Memory B cell (primary cell): ENCODE measurements at regions not wholly inside any gene's neighbourhood (a gene's known extent, or its start where the extent isn't known, plus 50 kb on each side); places are given as distances from the start of the nearest gene placed in this dataset.
"Not testable (repeated sequence)": the region's sequence is repeated elsewhere in the genome, so short reads cannot be mapped to it uniquely, and the experiment has no call there.

ENCODE experiments used
- ATAC-seq: fragments of 150-1000 bp; cut with Tn5 transposase; 2 replicates; pipeline ENCODE4 v1.10.0; 2021; ENCODE audit warnings: low read depth, mild to moderate bottlenecking, moderate library complexity
- DNase-seq, 2 donors: peaks; one replicate each; pipeline ENCODE4 v3.0.0; 2022; ENCODE audit warnings: low spot score in 2 of 2
- H3K27ac Mint-ChIP-seq: one replicate; pipeline ENCODE4 v1.8.0; 2022; ENCODE audit warnings: mild to moderate bottlenecking, moderate library complexity, mixed read lengths
- H3K27me3 Mint-ChIP-seq: one replicate; pipeline ENCODE4 v1.8.0; 2022; ENCODE audit warnings: mixed read lengths
- H3K36me3 Mint-ChIP-seq: one replicate; pipeline ENCODE4 v1.8.0; 2022; ENCODE audit warnings: mild to moderate bottlenecking, mixed read lengths
- H3K4me1 Mint-ChIP-seq: one replicate; pipeline ENCODE4 v1.8.0; 2022; ENCODE audit warnings: mixed read lengths
- H3K4me3 Mint-ChIP-seq: one replicate; pipeline ENCODE4 v1.8.0; 2022; ENCODE audit warnings: mild to moderate bottlenecking, moderate library complexity, mixed read lengths
- H3K9me3 Mint-ChIP-seq: one replicate; pipeline ENCODE4 v1.8.0; 2022; ENCODE audit warnings: mixed read lengths

DNA sequence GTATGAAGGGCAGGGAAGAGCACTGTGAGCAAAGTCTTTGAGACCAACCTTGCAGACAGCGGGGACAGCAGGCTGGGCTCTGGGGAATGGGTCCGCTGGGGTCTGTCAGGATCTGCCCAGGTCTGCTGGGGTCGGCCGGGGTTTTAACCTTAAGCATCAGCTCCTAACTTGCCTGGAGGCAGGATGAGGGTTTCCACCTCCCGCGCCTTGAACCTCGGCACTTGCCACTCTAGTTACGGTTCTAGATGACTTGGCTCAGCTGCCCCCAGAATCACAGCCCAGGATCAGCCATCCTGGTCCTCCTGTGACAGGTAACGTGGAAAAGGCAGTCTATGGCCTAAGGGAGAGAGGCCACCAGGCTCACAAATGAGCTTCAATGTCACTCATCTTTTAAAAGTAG is 50.4 kb upstream of the CACUL1 start:
- no peak overlapping the region for H3K4me3 Mint-ChIP-seq
- DNase-seq = no peak
- H3K36me3 Mint-ChIP-seq = no peaks in the 10 kb centered on the region
- H3K27ac Mint-ChIP-seq = no peak overlapping the region
- H3K27me3 Mint-ChIP-seq = peaks cover 8% of the 10 kb centered on the region
- ATAC-seq = no peak
- H3K4me1 Mint-ChIP-seq = no peaks in the 10 kb centered on the region
- no peaks in the 10 kb centered on the region for H3K9me3 Mint-ChIP-seq

DNA sequence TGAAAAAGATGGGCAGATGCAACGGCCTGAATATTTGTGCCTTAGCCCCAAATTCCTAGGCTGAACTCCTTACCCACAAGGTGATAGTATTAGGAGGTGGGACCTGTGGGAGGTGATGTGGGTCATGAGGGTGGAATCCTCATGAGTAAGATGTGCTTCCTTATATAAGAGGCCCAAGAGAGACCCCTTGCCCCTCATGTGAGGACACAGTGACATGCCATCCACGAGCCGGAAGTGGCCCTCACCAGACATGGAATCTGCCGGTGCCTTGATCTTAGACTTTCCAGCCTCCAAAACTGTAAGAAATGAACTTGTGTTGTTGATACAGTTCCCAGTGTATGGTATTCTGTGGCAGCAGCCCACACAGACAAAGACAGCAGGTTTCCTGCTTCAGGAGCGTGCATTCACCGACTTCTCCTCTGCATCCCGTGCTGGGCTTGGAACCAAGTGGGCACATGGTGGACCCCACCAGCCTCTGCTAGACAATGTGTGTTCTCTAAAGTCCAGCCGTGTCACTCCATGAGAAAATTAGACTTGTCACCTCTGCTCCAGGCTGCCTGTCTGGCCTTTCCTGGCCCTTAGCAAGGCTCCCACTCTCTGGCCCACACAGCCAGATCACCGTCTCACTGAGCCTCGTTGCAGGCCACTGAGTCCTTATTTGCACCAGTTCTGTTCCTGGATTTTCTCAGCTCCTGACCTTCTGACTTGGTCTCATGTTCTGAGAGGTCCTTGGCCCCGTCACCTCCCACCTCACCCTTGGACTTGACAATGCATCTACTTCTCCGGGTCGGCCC is 52.9 kb upstream of the CACUL1 start:
- H3K4me1 Mint-ChIP-seq = no peaks in the 10 kb centered on the region
- no peak for ATAC-seq
- H3K36me3 Mint-ChIP-seq = no peaks in the 10 kb centered on the region
- H3K27ac Mint-ChIP-seq = no peak overlapping the region
- H3K9me3 Mint-ChIP-seq = no peaks in the 10 kb centered on the region
- no peak for DNase-seq
- peaks cover 7% of the 10 kb centered on the region for H3K27me3 Mint-ChIP-seq
- no peak overlapping the region for H3K4me3 Mint-ChIP-seq

DNA sequence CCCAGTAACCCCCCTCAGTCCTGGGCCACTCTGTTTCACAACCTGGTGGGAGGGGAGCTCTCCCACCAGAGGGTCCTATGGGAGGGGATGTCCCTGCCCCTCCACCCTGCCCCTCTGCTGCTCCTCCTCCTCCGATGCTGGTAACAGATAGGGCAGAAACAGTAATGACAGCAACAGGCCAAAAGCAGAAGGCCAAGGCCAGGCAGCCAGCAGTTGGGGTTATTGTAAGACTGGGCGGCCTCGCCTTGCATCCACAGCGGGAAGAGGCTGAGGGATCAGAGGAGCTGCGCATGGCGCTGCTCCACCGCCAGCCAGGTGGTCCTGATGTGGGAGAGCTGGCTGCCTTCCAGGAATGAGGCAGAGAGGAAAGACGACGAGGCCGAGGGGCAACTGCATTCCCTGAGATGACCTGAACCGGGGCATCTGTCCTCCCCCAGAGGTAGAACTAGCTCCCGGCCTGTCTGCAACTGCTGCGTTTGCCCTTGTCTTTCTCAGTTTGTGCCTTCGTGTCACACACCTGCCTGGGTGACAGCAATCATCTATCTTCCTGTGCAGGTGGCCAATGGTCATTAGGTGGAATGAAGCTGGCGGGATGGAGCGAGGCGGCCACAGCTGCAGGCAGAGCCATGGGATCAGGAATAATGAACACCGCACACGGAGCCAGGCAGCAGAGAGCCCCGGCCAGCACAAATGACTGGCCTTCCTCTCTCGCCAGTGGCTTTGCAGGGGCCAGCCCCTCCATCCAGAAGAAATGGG is 54.0 kb upstream of the CACUL1 start:
- Mint-ChIP-seq H3K27me3 (peaks cover 7% of the 10 kb centered on the region), H3K36me3 (no peaks in the 10 kb centered on the region), H3K4me3 (no peak overlapping the region), H3K27ac (no peak overlapping the region), H3K4me1 (no peaks in the 10 kb centered on the region), H3K9me3 (no peaks in the 10 kb centered on the region)
- no peak for DNase-seq
- ATAC-seq = no peak

DNA sequence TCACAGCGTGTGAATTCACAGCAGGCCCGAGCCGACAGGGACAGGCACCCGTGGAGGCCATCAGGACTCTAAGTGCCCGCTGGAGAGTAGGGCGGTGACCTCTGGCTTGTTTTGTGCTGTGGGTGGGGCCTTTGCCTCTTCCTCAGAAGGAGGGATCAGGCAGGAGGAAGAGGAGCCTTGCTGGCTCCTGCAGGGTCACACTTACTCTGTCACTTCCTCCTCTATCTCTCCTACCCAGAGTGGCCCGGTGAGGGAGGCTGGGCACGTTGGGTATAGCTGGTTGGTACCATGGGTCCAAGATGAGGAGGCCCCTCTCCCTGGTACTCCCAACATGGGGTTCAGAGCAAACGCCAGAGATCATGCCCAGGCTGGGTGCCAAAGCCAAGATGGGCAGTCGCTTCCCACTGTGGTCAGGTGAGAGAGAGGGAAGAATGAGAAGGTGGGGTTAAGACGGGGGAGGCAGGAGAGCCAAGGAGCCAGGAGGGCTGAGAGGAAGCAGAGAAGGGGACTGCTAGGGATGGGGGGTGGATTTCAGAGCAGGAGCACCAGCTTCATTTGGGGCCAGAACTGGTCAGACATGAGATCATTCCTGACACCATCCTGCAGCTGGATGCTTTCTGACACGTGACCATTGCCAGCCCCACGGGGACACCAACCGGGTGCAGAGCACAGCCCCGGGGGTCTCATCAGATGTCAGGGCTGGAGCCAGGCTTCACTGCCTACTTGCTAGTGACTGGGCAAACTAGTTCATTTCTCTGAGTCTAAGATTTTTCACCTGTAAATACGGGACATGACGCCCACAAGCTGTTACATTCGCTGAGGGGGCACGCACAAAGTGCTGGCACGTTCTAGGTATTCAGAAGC is 54.8 kb upstream of the CACUL1 start:
- H3K27me3 Mint-ChIP-seq = peaks cover 5% of the 10 kb centered on the region
- no peaks in the 10 kb centered on the region for H3K36me3 Mint-ChIP-seq
- ATAC-seq (no peak), DNase-seq (no peak)
- H3K4me1 Mint-ChIP-seq = no peaks in the 10 kb centered on the region
- H3K4me3 Mint-ChIP-seq = no peak overlapping the region
- no peak overlapping the region for H3K27ac Mint-ChIP-seq
- no peaks in the 10 kb centered on the region for H3K9me3 Mint-ChIP-seq

DNA sequence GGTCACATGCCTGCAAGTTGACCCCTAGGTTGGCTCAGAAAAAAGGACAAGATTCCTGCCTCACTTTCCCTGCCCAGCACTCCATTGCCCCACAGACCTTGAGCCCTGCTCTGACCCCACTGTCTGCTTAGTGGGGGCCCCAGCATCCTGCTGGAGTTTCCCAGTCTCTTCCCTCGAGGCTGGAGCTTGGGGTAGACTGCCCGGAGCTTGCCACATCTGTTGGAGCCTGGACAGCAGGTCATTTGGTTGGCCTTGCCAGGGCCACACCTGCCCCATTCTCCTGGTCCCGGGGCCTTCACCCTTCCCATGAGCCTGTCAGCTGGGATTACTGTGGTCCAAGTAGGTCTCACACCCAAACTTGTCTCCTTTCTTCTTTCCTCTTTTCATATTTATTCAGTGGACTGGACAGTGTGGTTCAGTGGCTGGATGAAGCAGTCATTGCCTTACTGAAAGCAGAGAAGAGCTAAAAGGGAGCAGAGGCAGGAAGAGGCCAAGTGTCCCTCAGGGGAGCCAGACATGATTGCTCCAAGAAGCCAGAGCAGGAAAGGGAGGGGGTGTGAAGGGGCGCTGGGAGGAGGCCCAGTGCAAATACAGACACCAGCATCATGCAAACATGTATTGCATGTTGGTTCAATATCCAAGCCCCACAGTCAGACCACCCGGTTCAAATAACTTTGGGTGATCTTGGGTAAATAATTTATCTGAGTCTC is 56.2 kb upstream of the CACUL1 start:
- Mint-ChIP-seq H3K4me3 (no peak overlapping the region), H3K27me3 (peaks cover 8% of the 10 kb centered on the region), H3K4me1 (no peaks in the 10 kb centered on the region), H3K27ac (no peak overlapping the region), H3K9me3 (no peaks in the 10 kb centered on the region), H3K36me3 (no peaks in the 10 kb centered on the region)
- ATAC-seq = no peak
- DNase-seq = no peak

DNA sequence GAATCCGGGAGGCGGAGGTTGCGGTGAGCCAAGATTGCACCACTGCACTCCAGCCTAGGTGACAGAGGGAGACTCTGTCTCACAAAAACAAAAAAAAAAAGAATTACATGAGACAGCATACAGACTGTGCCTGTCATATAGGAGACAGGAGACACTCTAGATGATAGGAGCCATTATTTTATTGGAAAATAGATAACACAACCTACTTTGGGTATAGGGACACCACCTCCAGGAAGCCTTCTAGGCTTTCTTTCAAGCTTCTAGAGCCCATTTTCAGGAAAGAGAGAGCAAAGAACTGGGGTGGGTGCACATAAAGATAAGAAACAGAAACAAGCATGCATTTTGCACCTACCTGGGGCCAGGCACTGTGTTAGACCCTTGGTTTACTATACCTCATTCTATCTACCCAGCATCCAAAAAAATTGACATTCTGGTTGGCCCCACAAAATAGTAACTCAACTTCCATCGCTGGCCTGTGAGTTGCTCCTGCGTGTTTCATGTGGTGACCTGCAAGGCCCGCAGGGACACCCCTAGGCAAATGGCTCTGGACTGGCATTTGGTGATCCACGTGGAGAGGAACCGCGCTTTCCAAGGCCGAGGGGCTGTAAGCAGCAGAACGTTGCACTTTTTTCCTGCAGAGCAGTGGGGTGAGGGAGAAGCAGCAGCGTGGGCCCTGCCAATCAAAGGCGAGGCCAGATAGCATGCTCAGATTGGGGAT is 57.1 kb upstream of the CACUL1 start:
- ATAC-seq = no peak

DNA sequence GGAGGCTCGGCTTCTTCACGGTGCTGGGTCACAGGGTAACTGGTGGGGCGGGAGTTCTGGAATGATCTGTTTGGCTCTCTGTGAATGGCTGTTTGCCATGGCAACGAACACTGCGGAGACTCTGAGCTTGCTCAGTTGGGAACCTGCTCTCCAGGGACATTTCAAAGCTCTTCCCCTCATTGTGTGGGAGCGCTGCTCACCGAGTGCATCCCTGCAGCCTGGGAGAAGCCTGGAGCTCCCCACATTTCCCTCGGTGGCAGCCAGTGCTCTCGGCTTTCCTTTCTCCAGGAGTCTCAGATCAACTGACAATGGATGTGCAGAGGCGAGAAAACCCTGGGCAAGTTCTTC is 57.6 kb upstream of the CACUL1 start:
- Mint-ChIP-seq H3K9me3 (no peaks in the 10 kb centered on the region), H3K27me3 (peaks cover 9% of the 10 kb centered on the region)

More for the DNA sequence above, 57.1 kb upstream of the CACUL1 start:
- Mint-ChIP-seq H3K27ac (no peak overlapping the region), H3K9me3 (no peaks in the 10 kb centered on the region), H3K4me1 (no peaks in the 10 kb centered on the region), H3K27me3 (peaks cover 9% of the 10 kb centered on the region), H3K4me3 (no peak overlapping the region), H3K36me3 (no peaks in the 10 kb centered on the region)
- DNase-seq = no peak

DNA sequence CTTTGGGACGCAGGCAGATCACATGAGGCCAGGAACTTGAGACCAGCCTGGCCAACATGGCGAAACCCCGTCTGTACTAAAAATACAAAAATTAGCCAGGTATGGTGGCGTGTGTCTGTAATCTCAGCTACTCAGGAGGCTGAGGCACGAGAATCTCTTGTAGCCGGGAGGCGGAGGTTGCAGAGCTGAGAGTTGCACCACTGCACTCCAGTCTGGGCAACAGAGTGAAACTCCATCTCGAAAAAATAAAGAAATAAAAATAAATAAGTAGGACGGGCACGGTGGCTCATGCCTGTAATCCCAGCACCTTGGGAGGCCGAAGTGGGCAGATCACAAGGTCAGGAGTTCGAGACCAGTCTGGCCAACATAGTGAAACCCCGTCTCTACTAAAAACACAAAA is 58.2 kb upstream of the CACUL1 start:
- H3K36me3 Mint-ChIP-seq, H3K4me1 Mint-ChIP-seq, ATAC-seq, H3K4me3 Mint-ChIP-seq, DNase-seq, H3K27ac Mint-ChIP-seq, H3K9me3 Mint-ChIP-seq: not testable (repeated sequence)
- H3K27me3 Mint-ChIP-seq = peaks cover 11% of the 10 kb centered on the region

More for the DNA sequence above, 57.6 kb upstream of the CACUL1 start:
- Mint-ChIP-seq H3K4me3 (no peak overlapping the region), H3K4me1 (no peaks in the 10 kb centered on the region), H3K27ac (no peak overlapping the region), H3K36me3 (no peaks in the 10 kb centered on the region)
- no peak for ATAC-seq
- no peak for DNase-seq

DNA sequence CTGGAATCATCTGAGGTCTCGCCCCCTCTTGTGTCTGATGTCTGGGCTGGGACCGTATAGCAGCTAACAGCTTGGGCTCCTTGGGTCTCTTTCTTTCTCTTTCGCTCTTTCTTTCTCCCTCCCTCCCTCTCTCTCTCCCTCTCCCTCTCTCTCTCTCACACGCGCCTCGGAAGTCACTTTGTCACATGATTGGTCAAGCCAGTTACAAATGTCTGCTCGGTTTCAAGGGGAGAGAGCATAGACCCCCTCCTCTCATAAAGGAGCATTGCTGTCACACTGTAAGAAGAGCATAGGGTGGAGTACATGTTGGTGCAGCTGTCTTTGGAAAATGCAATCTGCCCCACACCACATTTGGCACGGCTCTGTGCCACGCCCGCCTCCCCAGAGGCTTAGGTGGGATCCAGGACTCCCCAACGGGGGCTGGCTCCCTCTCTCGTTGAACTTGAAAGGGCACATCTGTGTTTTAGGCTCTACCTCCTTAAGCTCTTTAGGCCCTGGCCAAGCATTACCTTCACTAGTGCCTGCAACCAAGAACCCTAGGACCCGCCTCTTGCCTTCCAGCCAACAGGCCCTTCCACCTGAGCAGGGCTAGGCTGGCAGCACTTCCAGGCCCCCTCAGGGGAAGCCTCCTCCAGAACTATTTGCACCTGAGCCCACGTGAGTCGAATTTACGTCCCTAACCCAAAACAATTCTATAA is 61.9 kb upstream of the CACUL1 start:
- Mint-ChIP-seq H3K27ac (no peak overlapping the region), H3K4me3 (no peak overlapping the region), H3K36me3 (no peaks in the 10 kb centered on the region), H3K9me3 (no peaks in the 10 kb centered on the region), H3K4me1 (no peaks in the 10 kb centered on the region), H3K27me3 (peaks cover 9% of the 10 kb centered on the region)
- no peak for DNase-seq
- ATAC-seq = no peak

DNA sequence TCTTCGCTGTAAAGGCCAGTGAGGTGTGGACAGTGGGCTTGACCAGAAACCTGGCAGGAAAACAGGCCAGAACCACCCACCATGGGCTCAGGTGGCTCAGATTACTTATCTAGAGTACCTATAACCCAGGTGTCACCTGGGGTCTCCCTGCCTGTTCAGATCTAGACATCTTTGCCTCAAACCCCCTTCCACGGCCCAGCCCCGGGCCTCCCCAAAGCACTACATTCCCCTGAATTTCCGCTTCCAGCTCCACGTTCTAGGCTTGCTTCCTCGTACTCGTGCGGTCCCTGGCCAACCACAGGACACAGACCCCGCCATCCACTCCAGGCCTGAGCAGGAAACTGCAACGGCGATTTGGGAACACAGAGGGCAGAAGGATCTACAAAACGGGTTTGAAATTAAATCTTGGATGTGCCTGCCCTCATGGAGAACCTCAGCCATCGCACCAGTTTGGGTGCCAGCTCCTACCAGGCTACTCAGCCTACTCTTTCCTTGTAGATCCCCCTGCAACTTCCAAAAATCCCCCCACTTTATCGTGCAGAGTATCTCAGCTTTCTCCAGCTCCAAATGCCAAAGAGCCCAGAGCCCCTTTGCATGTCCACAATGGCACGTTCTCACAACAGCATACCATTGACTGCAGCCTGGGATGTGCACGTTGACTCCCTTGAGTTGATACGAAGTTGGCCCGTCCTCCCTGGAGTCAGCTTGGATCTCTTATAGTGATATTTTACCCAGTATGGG is 62.7 kb upstream of the CACUL1 start:
- Mint-ChIP-seq H3K4me1 (no peaks in the 10 kb centered on the region), H3K27ac (no peak overlapping the region), H3K27me3 (peaks cover 9% of the 10 kb centered on the region), H3K36me3 (no peaks in the 10 kb centered on the region), H3K9me3 (no peaks in the 10 kb centered on the region), H3K4me3 (no peak overlapping the region)
- ATAC-seq (no peak), DNase-seq (no peak)

DNA sequence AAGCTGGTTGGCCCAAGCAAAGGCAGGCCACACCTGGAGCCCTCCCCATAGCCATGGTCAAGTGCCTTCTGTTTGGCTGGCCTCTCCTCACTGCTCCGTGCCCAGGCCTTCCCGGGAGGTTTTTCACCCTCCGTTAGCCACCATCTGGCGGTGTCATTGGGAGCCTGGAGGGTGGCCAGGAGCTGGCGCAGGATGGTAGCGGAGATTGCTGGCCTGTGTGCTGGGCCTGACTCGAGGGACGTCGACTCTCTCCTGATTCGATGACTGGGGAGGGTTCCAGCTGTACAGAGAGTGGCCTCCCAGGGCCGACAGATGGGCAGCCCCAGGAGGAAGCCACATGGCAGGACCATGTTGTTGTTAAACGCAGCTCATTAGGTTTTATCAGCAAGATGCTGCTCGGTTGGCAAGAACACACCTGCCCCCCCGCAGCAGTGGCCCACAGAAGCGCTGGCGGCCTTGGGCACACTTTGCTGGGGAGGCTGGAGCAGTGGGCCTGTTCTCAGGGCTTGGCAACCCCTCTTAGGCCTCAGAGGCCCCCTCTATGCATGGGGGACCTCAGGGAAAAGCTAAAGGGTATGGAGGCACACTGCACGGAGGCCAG is 64.0 kb upstream of the CACUL1 start:
- Mint-ChIP-seq H3K36me3 (no peaks in the 10 kb centered on the region), H3K27ac (no peak overlapping the region), H3K9me3 (no peaks in the 10 kb centered on the region), H3K27me3 (peaks cover 9% of the 10 kb centered on the region), H3K4me3 (no peak overlapping the region), H3K4me1 (no peaks in the 10 kb centered on the region)
- no peak for ATAC-seq
- no peak for DNase-seq
